Caco-2 (cell line): ENCODE measurements at regions not wholly inside any gene's neighbourhood (a gene's known extent, or its start where the extent isn't known, plus 50 kb on each side); places are given as distances from the start of the nearest gene placed in this dataset.

Source experiments
- BruUV-seq: library from RNA; stranded (reverse); fragments of 400-500 nt; replicated peaks from 2 replicates; lab custom pipeline; 2021; lab: Mats Ljungman, UMichigan
- CTCF ChIA-PET: fragments of 300-600 bp; sonication (Branson Sonifier 250); formaldehyde crosslinking; loops from one replicate; lab custom pipeline; 2022; ENCODE audit warnings: antibody characterized with exemption; lab: Charles Lee
- POLR2A ChIA-PET: fragments of 300-600 bp; sonication (Branson Sonifier 250); formaldehyde crosslinking; loops from one replicate; lab custom pipeline; 2022; ENCODE audit warnings: antibody characterized with exemption; lab: Charles Lee
- DNase-seq, 2 experiments: peaks; one replicate each; pipeline versions ENCODE4 v3.0.0 to v3.0.0-alpha.2; 2020 to 2022
- H3K27me3 ChIP-seq: replicated peaks from 2 replicates; pipeline ENCODE4 v1.6.0; 2011; ENCODE audit warnings: low read length; ENCODE audit not compliant: control insufficient read depth, insufficient read depth
- H3K36me3 ChIP-seq: 2 replicates; pipeline ENCODE4 v1.5.1; 2011; ENCODE audit warnings: low read length; ENCODE audit not compliant: control insufficient read depth, insufficient read depth
- H3K4me1 ChIP-seq: fragments of 250-450 bp; sonication (Bioruptor Pico); 2 replicates; pipeline ENCODE4 v1.5.1; 2020; ENCODE audit warnings: mild to moderate bottlenecking
- H3K4me3 ChIP-seq: 2 replicates; pipeline ENCODE4 v1.5.1; 2011; ENCODE audit warnings: low read depth, mild to moderate bottlenecking, control low read depth, low read length
- H3K9me3 ChIP-seq: fragments of 250-450 bp; sonication (Bioruptor Pico); 2 replicates; pipeline ENCODE4 v1.5.1; 2020; ENCODE audit warnings: mild to moderate bottlenecking, moderate library complexity
- H3K27ac Mint-ChIP-seq: one replicate; pipeline ENCODE4 v1.8.0; 2022; ENCODE audit warnings: mixed read lengths; ENCODE audit not compliant: unreplicated experiment
- H3K27me3 Mint-ChIP-seq: one replicate; pipeline ENCODE4 v1.8.0; 2022; ENCODE audit warnings: mixed read lengths; ENCODE audit not compliant: insufficient read depth, unreplicated experiment
- H3K36me3 Mint-ChIP-seq: one replicate; pipeline ENCODE4 v1.8.0; 2022; ENCODE audit warnings: mild to moderate bottlenecking, mixed read lengths; ENCODE audit not compliant: insufficient read depth, unreplicated experiment
- H3K4me1 Mint-ChIP-seq: one replicate; pipeline ENCODE4 v1.8.0; 2022; ENCODE audit warnings: low read depth, mixed read lengths; ENCODE audit not compliant: unreplicated experiment
- H3K4me3 Mint-ChIP-seq: one replicate; pipeline ENCODE4 v1.8.0; 2022; ENCODE audit warnings: mild to moderate bottlenecking, moderate library complexity, mixed read lengths; ENCODE audit not compliant: unreplicated experiment
- H3K9me3 Mint-ChIP-seq: one replicate; pipeline ENCODE4 v1.8.0; 2022; ENCODE audit warnings: mixed read lengths; ENCODE audit not compliant: unreplicated experiment
- intact Hi-C: fragments of 100-400 bp; cut with micrococcal nuclease; formaldehyde crosslinking; loops from one replicate; pipeline ENCODE4 v1.10.0; 2022; ENCODE audit not compliant: unreplicated experiment
- TF ChIP-seq, protein P1 (sequence below), 2 experiments: fragments of 200-600 bp in 1 of 2; IDR thresholded peaks; 1 replicate in 1 of 2; 2 replicates in 1 of 2; pipeline versions ENCODE4 v1.5.1 to v1.8.0; 2011 to 2022; ENCODE audit warnings: antibody characterized with exemption in 1 of 2, control low read depth in 1 of 2, inconsistent platforms in 1 of 2, low read depth in 1 of 2, low read length in 1 of 2, mild to moderate bottlenecking in 1 of 2, moderate library complexity in 1 of 2; ENCODE audit not compliant: insufficient read depth in 1 of 2, severe bottlenecking in 1 of 2, unreplicated experiment in 1 of 2

GRCh38 chr5:87022415-87022814 is 245.3 kb upstream of the RASA1 start:
- CTCF ChIA-PET = no interaction called here
- peaks cover 3% of the 10 kb centered on the region; the same call in 1 of the 2 replicates for H3K9me3 ChIP-seq
- Mint-ChIP-seq H3K4me3 (no peak overlapping the region), H3K27me3 (peaks cover 4% of the 10 kb centered on the region), H3K36me3 (no peaks in the 10 kb centered on the region), H3K4me1 (no peaks in the 10 kb centered on the region), H3K27ac (no peak overlapping the region), H3K9me3 (no peaks in the 10 kb centered on the region)
- no peak for DNase-seq
- no peak overlapping the region for H3K4me3 ChIP-seq
- no peaks in the 10 kb centered on the region for H3K36me3 ChIP-seq
- no peaks in the 10 kb centered on the region; the same call in none of the 2 replicates for H3K27me3 ChIP-seq
- BruUV-seq = no TSS peak
- POLR2A ChIA-PET = no interaction called here
- TF ChIP-seq, protein P1, sequence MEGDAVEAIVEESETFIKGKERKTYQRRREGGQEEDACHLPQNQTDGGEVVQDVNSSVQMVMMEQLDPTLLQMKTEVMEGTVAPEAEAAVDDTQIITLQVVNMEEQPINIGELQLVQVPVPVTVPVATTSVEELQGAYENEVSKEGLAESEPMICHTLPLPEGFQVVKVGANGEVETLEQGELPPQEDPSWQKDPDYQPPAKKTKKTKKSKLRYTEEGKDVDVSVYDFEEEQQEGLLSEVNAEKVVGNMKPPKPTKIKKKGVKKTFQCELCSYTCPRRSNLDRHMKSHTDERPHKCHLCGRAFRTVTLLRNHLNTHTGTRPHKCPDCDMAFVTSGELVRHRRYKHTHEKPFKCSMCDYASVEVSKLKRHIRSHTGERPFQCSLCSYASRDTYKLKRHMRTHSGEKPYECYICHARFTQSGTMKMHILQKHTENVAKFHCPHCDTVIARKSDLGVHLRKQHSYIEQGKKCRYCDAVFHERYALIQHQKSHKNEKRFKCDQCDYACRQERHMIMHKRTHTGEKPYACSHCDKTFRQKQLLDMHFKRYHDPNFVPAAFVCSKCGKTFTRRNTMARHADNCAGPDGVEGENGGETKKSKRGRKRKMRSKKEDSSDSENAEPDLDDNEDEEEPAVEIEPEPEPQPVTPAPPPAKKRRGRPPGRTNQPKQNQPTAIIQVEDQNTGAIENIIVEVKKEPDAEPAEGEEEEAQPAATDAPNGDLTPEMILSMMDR (IDR thresholded peaks at IDR 0.05; ENCODE audit: insufficient read depth in 1 of 2, low read depth in 1 of 2, low read length in 1 of 2, severe bottlenecking in 1 of 2, unreplicated experiment in 1 of 2) = no peak
- H3K4me1 ChIP-seq = no peaks in the 10 kb centered on the region
- intact Hi-C loops = no loop called here

- Mint-ChIP-seq H3K27ac (no peak overlapping the region), H3K4me1 (no peaks in the 10 kb centered on the region), H3K9me3 (no peaks in the 10 kb centered on the region), H3K27me3 (peaks cover 13% of the 10 kb centered on the region), H3K4me3 (no peak overlapping the region), H3K36me3 (no peaks in the 10 kb centered on the region)
- no TSS peak for BruUV-seq
- POLR2A ChIA-PET = no interaction called here
- intact Hi-C loops = no loop called here
- Histone ChIP-seq H3K9me3 (peaks cover 3% of the 10 kb centered on the region; the same call in 1 of the 2 replicates), H3K27me3 (no peaks in the 10 kb centered on the region), H3K4me1 (no peaks in the 10 kb centered on the region), H3K36me3 (no peaks in the 10 kb centered on the region), H3K4me3 (no peak overlapping the region)
- CTCF ChIA-PET = no interaction called here
- no peak for DNase-seq
- TF ChIP-seq, protein P1 (IDR thresholded peaks at IDR 0.05; ENCODE audit: insufficient read depth in 1 of 2, low read depth in 1 of 2, low read length in 1 of 2, severe bottlenecking in 1 of 2, unreplicated experiment in 1 of 2) = no peak
These were observed 240.1 kb upstream of the RASA1 start for GRCh38 chr5:87027570-87027969.

DNA sequence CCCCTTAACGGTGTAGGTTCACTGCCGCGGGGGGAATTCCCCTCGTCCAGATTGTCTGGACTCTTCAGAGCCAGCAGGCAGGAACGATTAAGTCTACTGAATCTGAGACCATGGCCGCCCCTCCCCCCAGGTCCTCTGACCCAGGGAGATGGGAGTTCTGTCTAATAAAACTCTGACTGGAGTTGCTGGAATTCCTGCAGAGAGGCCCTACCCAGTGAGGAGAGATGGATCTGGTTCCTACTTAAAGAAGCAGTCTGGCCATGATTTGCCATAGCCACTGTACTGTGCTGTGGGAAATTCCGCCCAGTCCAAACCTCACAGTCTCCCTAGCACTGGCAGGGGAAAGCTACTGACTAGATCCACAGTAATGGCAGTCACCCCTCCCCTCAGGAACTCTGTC is 237.7 kb upstream of the RASA1 start:
- Histone ChIP-seq H3K4me1 (no peaks in the 10 kb centered on the region), H3K27me3 (no peaks in the 10 kb centered on the region), H3K9me3 (no peaks in the 10 kb centered on the region), H3K36me3 (no peaks in the 10 kb centered on the region), H3K4me3 (no peak overlapping the region)
- Mint-ChIP-seq H3K27ac (no peak overlapping the region), H3K9me3 (no peaks in the 10 kb centered on the region), H3K36me3 (no peaks in the 10 kb centered on the region), H3K4me1 (no peaks in the 10 kb centered on the region), H3K27me3 (peaks cover 13% of the 10 kb centered on the region), H3K4me3 (no peak overlapping the region)
- no peak for DNase-seq
- no TSS peak for BruUV-seq
- TF ChIP-seq, protein P1 (IDR thresholded peaks at IDR 0.05; ENCODE audit: insufficient read depth in 1 of 2, low read depth in 1 of 2, low read length in 1 of 2, severe bottlenecking in 1 of 2, unreplicated experiment in 1 of 2) = no peak
- ChIA-PET CTCF (no interaction called here), POLR2A (no interaction called here)
- intact Hi-C loops = no loop called here
